H1 (cell line): ENCODE measurements at regions not wholly inside any gene's neighbourhood (a gene's known extent, or its start where the extent isn't known, plus 50 kb on each side); places are given as distances from the start of the nearest gene placed in this dataset.

Source experiments
- CTCF ChIA-PET: fragments of 300-600 bp; sonication (Branson Sonifier 250); formaldehyde crosslinking; loops from one replicate; lab custom pipeline; 2021; ENCODE audit not compliant: partially characterized antibody; lab: Charles Lee
- POLR2A ChIA-PET: fragments of 300-600 bp; sonication (Branson Sonifier 250); formaldehyde crosslinking; loops from one replicate; lab custom pipeline; 2021; ENCODE audit warnings: inconsistent platforms; ENCODE audit not compliant: partially characterized antibody; lab: Charles Lee
- DNase-seq, 2 experiments: peaks; one replicate each; pipeline versions ENCODE4 v3.0.0 to v3.0.0-alpha.2; 2010 to 2022; ENCODE audit warnings: low spot score in 2 of 2, low read depth in 1 of 2, mixed read lengths in 1 of 2
- FAIRE-seq: peaks from 2 replicates; lab custom pipeline; 2011; peaks lifted over from hg19 to GRCh38; lab: Jason Lieb, UNC
- H2AFZ ChIP-seq: 2 replicates; pipeline ENCODE4 v1.8.1; 2012; ENCODE audit warnings: low read length, inconsistent platforms
- H2AK5ac ChIP-seq: 2 replicates; pipeline ENCODE4 v1.6.1; 2013; ENCODE audit warnings: low read depth, low read length
- H2BK120ac ChIP-seq: replicated peaks from 2 replicates; pipeline ENCODE3; 2013; ENCODE audit warnings: low read depth, low read length, inconsistent platforms
- H2BK12ac ChIP-seq: 2 replicates; pipeline ENCODE4 v1.6.1; 2013; ENCODE audit warnings: low read depth, low read length
- H2BK15ac ChIP-seq: 2 replicates; pipeline ENCODE4 v1.6.1; 2013; ENCODE audit warnings: low read length
- H2BK20ac ChIP-seq: 2 replicates; pipeline ENCODE4 v1.6.1; 2013; ENCODE audit warnings: low read length
- H2BK5ac ChIP-seq: 2 replicates; pipeline ENCODE4 v1.6.1; 2013; ENCODE audit warnings: low read depth, low read length
- H3K14ac ChIP-seq: 2 replicates; pipeline ENCODE4 v1.6.1; 2013; ENCODE audit warnings: inconsistent platforms; ENCODE audit not compliant: insufficient read length
- H3K18ac ChIP-seq: 2 replicates; pipeline ENCODE4 v1.6.1; 2013; ENCODE audit warnings: low read length; ENCODE audit errors: extremely low read depth
- H3K23ac ChIP-seq: 2 replicates; pipeline ENCODE4 v1.6.1; 2013; ENCODE audit warnings: inconsistent platforms; ENCODE audit not compliant: insufficient read length
- H3K23me2 ChIP-seq: 2 replicates; pipeline ENCODE4 v1.6.1; 2013; ENCODE audit warnings: low read depth, low read length
- H3K27ac ChIP-seq: 2 replicates; pipeline ENCODE4 v1.6.1; 2011; ENCODE audit warnings: low read depth, low read length, inconsistent platforms
- H3K27me3 ChIP-seq, 4 experiments: replicated peaks in 1 of 4; 1 replicate in 1 of 4; 2 replicates in 3 of 4; pipeline versions ENCODE4 v1.6.1 to v1.8.1; 2011 to 2013; ENCODE audit warnings: low read length in 3 of 4, mild to moderate bottlenecking in 3 of 4, inconsistent platforms in 2 of 4, mixed read lengths in 2 of 4, moderate library complexity in 1 of 4; ENCODE audit not compliant: control insufficient read depth in 3 of 4, insufficient read depth in 3 of 4; ENCODE audit errors: extremely low read depth in 1 of 4
- H3K36me3 ChIP-seq, 4 experiments: 2 replicates each; pipeline versions ENCODE4 v1.6.1 to v1.8.1; 2011 to 2013; ENCODE audit warnings: mild to moderate bottlenecking in 4 of 4, low read length in 3 of 4, moderate library complexity in 2 of 4, control low read depth in 1 of 4, inconsistent platforms in 1 of 4; ENCODE audit not compliant: insufficient read depth in 4 of 4, control insufficient read depth in 2 of 4
- H3K4ac ChIP-seq: replicated peaks from 2 replicates; pipeline ENCODE3; 2013; ENCODE audit warnings: low read length, low read depth, mixed read lengths, inconsistent platforms; ENCODE audit not compliant: insufficient read length
- H3K4me1 ChIP-seq, 4 experiments: replicated peaks in 1 of 4; 1 replicate in 1 of 4; 2 replicates in 3 of 4; pipeline versions ENCODE4 v1.6.1 to v1.8.1; 2011 to 2013; ENCODE audit warnings: low read length in 3 of 4, inconsistent platforms in 2 of 4, mixed read lengths in 1 of 4; ENCODE audit not compliant: insufficient read depth in 4 of 4, control insufficient read depth in 3 of 4
- H3K4me2 ChIP-seq, 2 experiments: 2 replicates each; pipeline versions ENCODE4 v1.6.1 to v1.8.1; 2011 to 2013; ENCODE audit warnings: low read depth in 2 of 2, low read length in 2 of 2, control low read depth in 1 of 2, inconsistent platforms in 1 of 2, mild to moderate bottlenecking in 1 of 2; ENCODE audit not compliant: insufficient read depth in 1 of 2
- H3K4me3 ChIP-seq, 4 experiments: fragments of 200-600, 300-600 bp in 1 of 4; sonication (generic), shearing (Covaris generic), sonication (Bioruptor Twin) in 1 of 4; 2 replicates each; pipeline versions ENCODE4 v1.5.1 to v1.8.1; 2011 to 2016; ENCODE audit warnings: low read length in 4 of 4, low read depth in 3 of 4, control low read depth in 2 of 4, inconsistent platforms in 2 of 4, mild to moderate bottlenecking in 2 of 4, mixed read lengths in 1 of 4, moderate library complexity in 1 of 4; ENCODE audit not compliant: insufficient read depth in 2 of 4; ENCODE audit errors: extremely low read depth in 1 of 4
- H3K56ac ChIP-seq: replicated peaks from 2 replicates; pipeline ENCODE3; 2013; ENCODE audit warnings: low read depth, mild to moderate bottlenecking, mixed read lengths, low read length, inconsistent platforms; ENCODE audit not compliant: insufficient read length
- H3K79me1 ChIP-seq: 2 replicates; pipeline ENCODE4 v1.6.1; 2013; ENCODE audit warnings: low read depth, low read length, control low read depth
- H3K79me2 ChIP-seq, 2 experiments: 2 replicates each; pipeline versions ENCODE4 v1.6.1 to v1.8.1; 2012 to 2013; ENCODE audit warnings: low read length in 2 of 2, mild to moderate bottlenecking in 2 of 2, inconsistent platforms in 1 of 2; ENCODE audit not compliant: insufficient read depth in 2 of 2, control insufficient read depth in 1 of 2
- H3K9ac ChIP-seq, 4 experiments: replicated peaks in 1 of 4; 1 replicate in 1 of 4; 2 replicates in 3 of 4; pipeline versions ENCODE4 v1.6.1 to v1.8.1; 2011 to 2013; ENCODE audit warnings: low read depth in 3 of 4, low read length in 3 of 4, control low read depth in 2 of 4, mild to moderate bottlenecking in 2 of 4, moderate library complexity in 2 of 4, inconsistent platforms in 1 of 4; ENCODE audit errors: extremely low read depth in 1 of 4
- H3K9me3 ChIP-seq, 2 experiments: 2 replicates each; pipeline versions ENCODE4 v1.6.1 to v1.8.1; 2012 to 2013; ENCODE audit warnings: mild to moderate bottlenecking in 2 of 2, moderate library complexity in 2 of 2, control low read depth in 1 of 2, inconsistent platforms in 1 of 2, low read depth in 1 of 2, low read length in 1 of 2, mixed read lengths in 1 of 2; ENCODE audit not compliant: insufficient read depth in 2 of 2
- H4K20me1 ChIP-seq, 2 experiments: replicated peaks in 1 of 2; 2 replicates each; pipeline versions ENCODE3 to v1.8.1; 2011 to 2013; ENCODE audit warnings: inconsistent platforms in 2 of 2, low read length in 2 of 2, mild to moderate bottlenecking in 1 of 2; ENCODE audit not compliant: insufficient read depth in 2 of 2, control insufficient read depth in 1 of 2
- H4K5ac ChIP-seq: 2 replicates; pipeline ENCODE4 v1.6.1; 2013; ENCODE audit warnings: low read length, low read depth, mixed read lengths, inconsistent platforms; ENCODE audit not compliant: insufficient read length
- H4K8ac ChIP-seq: 2 replicates; pipeline ENCODE4 v1.8.0; 2013; ENCODE audit warnings: mild to moderate bottlenecking, moderate library complexity, low read length, inconsistent platforms; ENCODE audit not compliant: insufficient read depth; ENCODE audit errors: extremely low read depth
- H4K91ac ChIP-seq: replicated peaks from 2 replicates; pipeline ENCODE3; 2013; ENCODE audit warnings: low read length, mixed read lengths, inconsistent platforms; ENCODE audit not compliant: insufficient read length
- BACH1 ChIP-seq: IDR thresholded peaks from 2 replicates; pipeline ENCODE4 v1.6.1; 2012; ENCODE audit warnings: low read length, improper control_type of control experiment
- CHD1 ChIP-seq: IDR thresholded peaks from 2 replicates; pipeline ENCODE4 v1.6.1; 2012; ENCODE audit warnings: low read depth, low read length, improper control_type of control experiment
- CHD2 ChIP-seq: IDR thresholded peaks from 2 replicates; pipeline ENCODE4 v1.6.1; 2012; ENCODE audit warnings: low read length, improper control_type of control experiment
- EP300 ChIP-seq, 2 experiments: IDR thresholded peaks; 1 replicate in 1 of 2; 2 replicates in 1 of 2; pipeline ENCODE4 v1.6.1; 2011 to 2012; ENCODE audit warnings: low read depth in 2 of 2, low read length in 2 of 2, mild to moderate bottlenecking in 2 of 2, borderline replicate concordance in 1 of 2, inconsistent platforms in 1 of 2, moderate library complexity in 1 of 2
- HDAC6 ChIP-seq: IDR thresholded peaks from one replicate; pipeline ENCODE4 v1.7.1; 2012; ENCODE audit warnings: low read depth, mild to moderate bottlenecking, inconsistent platforms, low read length, moderate library complexity
- KDM4A ChIP-seq: IDR thresholded peaks from one replicate; pipeline ENCODE4 v1.7.1; 2012; ENCODE audit warnings: low read depth, mild to moderate bottlenecking, moderate library complexity, low read length, inconsistent platforms; ENCODE audit not compliant: severe bottlenecking
- MAX ChIP-seq: IDR thresholded peaks from 2 replicates; pipeline ENCODE4 v1.6.1; 2012; ENCODE audit warnings: inconsistent platforms
- NANOG ChIP-seq: IDR thresholded peaks from 2 replicates; pipeline ENCODE4 v1.6.1; 2011; ENCODE audit warnings: low read length, low read depth, mild to moderate bottlenecking, inconsistent platforms; ENCODE audit not compliant: insufficient read depth, poor library complexity, severe bottlenecking
- POLR2A ChIP-seq, 2 experiments: IDR thresholded peaks; 1 replicate in 1 of 2; 2 replicates in 1 of 2; pipeline ENCODE4 v1.6.1; 2011; ENCODE audit warnings: low read depth in 2 of 2, low read length in 2 of 2, mild to moderate bottlenecking in 2 of 2; ENCODE audit errors: control extremely low read depth in 1 of 2
- RXRA ChIP-seq: IDR thresholded peaks from 2 replicates; pipeline ENCODE4 v1.6.1; 2011; ENCODE audit warnings: low read depth, mild to moderate bottlenecking, low read length, moderate library complexity; ENCODE audit not compliant: insufficient read depth
- SP1 ChIP-seq: IDR thresholded peaks from 2 replicates; pipeline ENCODE4 v1.6.1; 2011; ENCODE audit warnings: low read depth, low read length
- TAF7 ChIP-seq: optimal IDR thresholded peaks from 2 replicates; pipeline ENCODE3; 2011; ENCODE audit warnings: low read depth, mild to moderate bottlenecking, inconsistent platforms, low read length, moderate library complexity, borderline replicate concordance
- WGBS, 2 experiments: shearing (Covaris generic) in 1 of 2; methylation state at CpG; one replicate each; pipeline versions ENCODE4 v1.1.6 to v1.1.7; 2013 to 2015; ENCODE audit warnings: low lambda C conversion rate in 2 of 2, mixed read lengths in 2 of 2, inconsistent platforms in 1 of 2, low coverage in 1 of 2, missing lambda C conversion rate in 1 of 2; ENCODE audit not compliant: insufficient replicate concordance in 2 of 2, insufficient coverage in 1 of 2, insufficient read length in 1 of 2; ENCODE audit errors: extremely low coverage in 1 of 2, missing lambda C conversion rate in 1 of 2; 5-methylcytosine and 5-hydroxymethylcytosine counted together

GRCh38 chr12:90174956-90175355, 466.3 kb upstream of the ATP2B1 start (continued):
- TF ChIP-seq SP1 (no peak), TAF7 (no peak)

GRCh38 chr12:90174198-90174510, 465.5 kb upstream of the ATP2B1 start:
- Histone ChIP-seq H3K23me2 (no peaks in the 10 kb centered on the region), H4K91ac (no peak overlapping the region), H3K14ac (no peak overlapping the region), H2AK5ac (no peak overlapping the region), H3K27me3 (no peaks in the 10 kb centered on the region), H3K9me3 (no peaks in the 10 kb centered on the region), H3K4ac (no peak overlapping the region), H3K9ac (no peak overlapping the region), H2BK5ac (no peak overlapping the region)
- DNase-seq (no peak), FAIRE-seq (no peak)
- TF ChIP-seq SP1, result no peak
- TF ChIP-seq CHD1, result no peak
- no peak for TF ChIP-seq BACH1
- no peak for TF ChIP-seq MAX
- TF ChIP-seq KDM4A, result no peak
- no peak for TF ChIP-seq CHD2
- no peak for TF ChIP-seq NANOG
- TF ChIP-seq EP300 (IDR thresholded peaks at IDR 0.05; ENCODE audit: borderline replicate concordance in 1 of 2, low read depth in 2 of 2, low read length in 2 of 2), result no peak
- no peak for TF ChIP-seq POLR2A (IDR thresholded peaks at IDR 0.05; ENCODE audit: control extremely low read depth in 1 of 2, low read depth in 2 of 2, low read length in 2 of 2)
- TF ChIP-seq RXRA, result no peak
- no peak for TF ChIP-seq HDAC6
- TF ChIP-seq, all 59 proteins: peak for 0
- ChIA-PET CTCF (interaction anchor here (0.5 to 1.0 kb wide), 3 partner anchors 16 to 56 kb away, joined by 3 read pairs; no protein-coding TSS in a partner anchor), POLR2A (no interaction called here)
- Histone ChIP-seq H3K23ac (no peak overlapping the region), H3K36me3 (no peaks in the 10 kb centered on the region), H3K4me2 (no peak overlapping the region), H3K18ac (no peak overlapping the region), H2AFZ (no peak overlapping the region; the same call in none of the 2 replicates), H4K20me1 (no peaks in the 10 kb centered on the region), H2BK12ac (no peak overlapping the region), H2BK15ac (no peak overlapping the region), H4K8ac (no peak overlapping the region), H3K79me2 (no peaks in the 10 kb centered on the region), H4K5ac (no peak overlapping the region), H3K4me1 (no peaks in the 10 kb centered on the region), H3K4me3 (no peak overlapping the region), H2BK120ac (no peak overlapping the region), H2BK20ac (no peak overlapping the region), H3K56ac (no peak overlapping the region), H3K79me1 (no peaks in the 10 kb centered on the region), H3K27ac (no peak overlapping the region)
- 100% methylated on average over 1 of the region's 1 CpG; no CpG with 5 or more reads in 1 of the 2 experiments for WGBS, 2 experiments
